H1 (cell line): ENCODE measurements at regions not wholly inside any gene's neighbourhood (a gene's known extent, or its start where the extent isn't known, plus 50 kb on each side); places are given as distances from the start of the nearest gene placed in this dataset.

Experiments used
- CTCF ChIA-PET: fragments of 300-600 bp; sonication (Branson Sonifier 250); formaldehyde crosslinking; loops from one replicate; lab custom pipeline; 2021; ENCODE audit not compliant: partially characterized antibody; lab: Charles Lee
- POLR2A ChIA-PET: fragments of 300-600 bp; sonication (Branson Sonifier 250); formaldehyde crosslinking; loops from one replicate; lab custom pipeline; 2021; ENCODE audit warnings: inconsistent platforms; ENCODE audit not compliant: partially characterized antibody; lab: Charles Lee
- DNase-seq, 2 experiments: peaks; one replicate each; pipeline versions ENCODE4 v3.0.0 to v3.0.0-alpha.2; 2010 to 2022; ENCODE audit warnings: low spot score in 2 of 2, low read depth in 1 of 2, mixed read lengths in 1 of 2
- FAIRE-seq: peaks from 2 replicates; lab custom pipeline; 2011; peaks lifted over from hg19 to GRCh38; lab: Jason Lieb, UNC
- H2AFZ ChIP-seq: 2 replicates; pipeline ENCODE4 v1.8.1; 2012; ENCODE audit warnings: low read length, inconsistent platforms
- H2AK5ac ChIP-seq: 2 replicates; pipeline ENCODE4 v1.6.1; 2013; ENCODE audit warnings: low read depth, low read length
- H2BK120ac ChIP-seq: replicated peaks from 2 replicates; pipeline ENCODE3; 2013; ENCODE audit warnings: low read depth, low read length, inconsistent platforms
- H2BK12ac ChIP-seq: 2 replicates; pipeline ENCODE4 v1.6.1; 2013; ENCODE audit warnings: low read depth, low read length
- H2BK15ac ChIP-seq: 2 replicates; pipeline ENCODE4 v1.6.1; 2013; ENCODE audit warnings: low read length
- H2BK20ac ChIP-seq: 2 replicates; pipeline ENCODE4 v1.6.1; 2013; ENCODE audit warnings: low read length
- H2BK5ac ChIP-seq: 2 replicates; pipeline ENCODE4 v1.6.1; 2013; ENCODE audit warnings: low read depth, low read length
- H3K14ac ChIP-seq: 2 replicates; pipeline ENCODE4 v1.6.1; 2013; ENCODE audit warnings: inconsistent platforms; ENCODE audit not compliant: insufficient read length
- H3K18ac ChIP-seq: 2 replicates; pipeline ENCODE4 v1.6.1; 2013; ENCODE audit warnings: low read length; ENCODE audit errors: extremely low read depth
- H3K23ac ChIP-seq: 2 replicates; pipeline ENCODE4 v1.6.1; 2013; ENCODE audit warnings: inconsistent platforms; ENCODE audit not compliant: insufficient read length
- H3K23me2 ChIP-seq: 2 replicates; pipeline ENCODE4 v1.6.1; 2013; ENCODE audit warnings: low read depth, low read length
- H3K27ac ChIP-seq: 2 replicates; pipeline ENCODE4 v1.6.1; 2011; ENCODE audit warnings: low read depth, low read length, inconsistent platforms
- H3K27me3 ChIP-seq, 4 experiments: replicated peaks in 1 of 4; 1 replicate in 1 of 4; 2 replicates in 3 of 4; pipeline versions ENCODE4 v1.6.1 to v1.8.1; 2011 to 2013; ENCODE audit warnings: low read length in 3 of 4, mild to moderate bottlenecking in 3 of 4, inconsistent platforms in 2 of 4, mixed read lengths in 2 of 4, moderate library complexity in 1 of 4; ENCODE audit not compliant: control insufficient read depth in 3 of 4, insufficient read depth in 3 of 4; ENCODE audit errors: extremely low read depth in 1 of 4
- H3K36me3 ChIP-seq, 4 experiments: 2 replicates each; pipeline versions ENCODE4 v1.6.1 to v1.8.1; 2011 to 2013; ENCODE audit warnings: mild to moderate bottlenecking in 4 of 4, low read length in 3 of 4, moderate library complexity in 2 of 4, control low read depth in 1 of 4, inconsistent platforms in 1 of 4; ENCODE audit not compliant: insufficient read depth in 4 of 4, control insufficient read depth in 2 of 4
- H3K4ac ChIP-seq: replicated peaks from 2 replicates; pipeline ENCODE3; 2013; ENCODE audit warnings: low read length, low read depth, mixed read lengths, inconsistent platforms; ENCODE audit not compliant: insufficient read length
- H3K4me1 ChIP-seq, 4 experiments: replicated peaks in 1 of 4; 1 replicate in 1 of 4; 2 replicates in 3 of 4; pipeline versions ENCODE4 v1.6.1 to v1.8.1; 2011 to 2013; ENCODE audit warnings: low read length in 3 of 4, inconsistent platforms in 2 of 4, mixed read lengths in 1 of 4; ENCODE audit not compliant: insufficient read depth in 4 of 4, control insufficient read depth in 3 of 4
- H3K4me2 ChIP-seq, 2 experiments: 2 replicates each; pipeline versions ENCODE4 v1.6.1 to v1.8.1; 2011 to 2013; ENCODE audit warnings: low read depth in 2 of 2, low read length in 2 of 2, control low read depth in 1 of 2, inconsistent platforms in 1 of 2, mild to moderate bottlenecking in 1 of 2; ENCODE audit not compliant: insufficient read depth in 1 of 2
- H3K4me3 ChIP-seq, 4 experiments: fragments of 200-600, 300-600 bp in 1 of 4; sonication (generic), shearing (Covaris generic), sonication (Bioruptor Twin) in 1 of 4; 2 replicates each; pipeline versions ENCODE4 v1.5.1 to v1.8.1; 2011 to 2016; ENCODE audit warnings: low read length in 4 of 4, low read depth in 3 of 4, control low read depth in 2 of 4, inconsistent platforms in 2 of 4, mild to moderate bottlenecking in 2 of 4, mixed read lengths in 1 of 4, moderate library complexity in 1 of 4; ENCODE audit not compliant: insufficient read depth in 2 of 4; ENCODE audit errors: extremely low read depth in 1 of 4
- H3K56ac ChIP-seq: replicated peaks from 2 replicates; pipeline ENCODE3; 2013; ENCODE audit warnings: low read depth, mild to moderate bottlenecking, mixed read lengths, low read length, inconsistent platforms; ENCODE audit not compliant: insufficient read length
- H3K79me1 ChIP-seq: 2 replicates; pipeline ENCODE4 v1.6.1; 2013; ENCODE audit warnings: low read depth, low read length, control low read depth
- H3K79me2 ChIP-seq, 2 experiments: 2 replicates each; pipeline versions ENCODE4 v1.6.1 to v1.8.1; 2012 to 2013; ENCODE audit warnings: low read length in 2 of 2, mild to moderate bottlenecking in 2 of 2, inconsistent platforms in 1 of 2; ENCODE audit not compliant: insufficient read depth in 2 of 2, control insufficient read depth in 1 of 2
- H3K9ac ChIP-seq, 4 experiments: replicated peaks in 1 of 4; 1 replicate in 1 of 4; 2 replicates in 3 of 4; pipeline versions ENCODE4 v1.6.1 to v1.8.1; 2011 to 2013; ENCODE audit warnings: low read depth in 3 of 4, low read length in 3 of 4, control low read depth in 2 of 4, mild to moderate bottlenecking in 2 of 4, moderate library complexity in 2 of 4, inconsistent platforms in 1 of 4; ENCODE audit errors: extremely low read depth in 1 of 4
- H3K9me3 ChIP-seq, 2 experiments: 2 replicates each; pipeline versions ENCODE4 v1.6.1 to v1.8.1; 2012 to 2013; ENCODE audit warnings: mild to moderate bottlenecking in 2 of 2, moderate library complexity in 2 of 2, control low read depth in 1 of 2, inconsistent platforms in 1 of 2, low read depth in 1 of 2, low read length in 1 of 2, mixed read lengths in 1 of 2; ENCODE audit not compliant: insufficient read depth in 2 of 2
- H4K20me1 ChIP-seq, 2 experiments: replicated peaks in 1 of 2; 2 replicates each; pipeline versions ENCODE3 to v1.8.1; 2011 to 2013; ENCODE audit warnings: inconsistent platforms in 2 of 2, low read length in 2 of 2, mild to moderate bottlenecking in 1 of 2; ENCODE audit not compliant: insufficient read depth in 2 of 2, control insufficient read depth in 1 of 2
- H4K5ac ChIP-seq: 2 replicates; pipeline ENCODE4 v1.6.1; 2013; ENCODE audit warnings: low read length, low read depth, mixed read lengths, inconsistent platforms; ENCODE audit not compliant: insufficient read length
- H4K8ac ChIP-seq: 2 replicates; pipeline ENCODE4 v1.8.0; 2013; ENCODE audit warnings: mild to moderate bottlenecking, moderate library complexity, low read length, inconsistent platforms; ENCODE audit not compliant: insufficient read depth; ENCODE audit errors: extremely low read depth
- H4K91ac ChIP-seq: replicated peaks from 2 replicates; pipeline ENCODE3; 2013; ENCODE audit warnings: low read length, mixed read lengths, inconsistent platforms; ENCODE audit not compliant: insufficient read length
- CTBP2 ChIP-seq: IDR thresholded peaks from 2 replicates; pipeline ENCODE4 v1.7.0; 2011; ENCODE audit warnings: borderline replicate concordance, mild to moderate bottlenecking, moderate library complexity, mixed read lengths, low read length; ENCODE audit not compliant: insufficient read depth, insufficient read length
- WGBS, 2 experiments: shearing (Covaris generic) in 1 of 2; methylation state at CpG; one replicate each; pipeline versions ENCODE4 v1.1.6 to v1.1.7; 2013 to 2015; ENCODE audit warnings: low lambda C conversion rate in 2 of 2, mixed read lengths in 2 of 2, inconsistent platforms in 1 of 2, low coverage in 1 of 2, missing lambda C conversion rate in 1 of 2; ENCODE audit not compliant: insufficient replicate concordance in 2 of 2, insufficient coverage in 1 of 2, insufficient read length in 1 of 2; ENCODE audit errors: extremely low coverage in 1 of 2, missing lambda C conversion rate in 1 of 2; 5-methylcytosine and 5-hydroxymethylcytosine counted together
- TF ChIP-seq, protein P1 (sequence below): IDR thresholded peaks from 2 replicates; pipeline ENCODE4 v1.6.1; 2012; ENCODE audit warnings: low read length, inconsistent platforms

DNA sequence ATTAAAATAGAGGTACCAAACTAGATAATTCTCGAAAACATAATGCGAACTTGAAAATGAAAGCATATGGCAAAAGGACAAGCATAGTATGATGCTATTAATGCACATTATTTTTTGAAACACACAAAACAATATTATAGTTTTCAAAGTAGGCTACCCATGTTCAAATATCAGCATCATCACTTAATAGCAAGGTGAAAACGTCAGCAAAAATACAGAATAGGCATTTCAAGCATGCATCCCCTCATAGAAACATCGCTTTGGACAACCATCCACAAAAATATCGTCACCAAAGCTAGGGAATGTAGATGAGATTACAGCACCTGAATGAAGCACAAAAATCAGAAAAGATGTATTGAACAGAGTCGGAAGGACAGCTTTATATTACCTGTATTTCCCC, 814.5 kb upstream of the LRRC4C start:
- no peak overlapping the region for H3K9ac ChIP-seq
- no peak overlapping the region for H4K91ac ChIP-seq
- no peak overlapping the region for H2AK5ac ChIP-seq
- H2BK5ac ChIP-seq = no peak overlapping the region
- H2BK12ac ChIP-seq = no peak overlapping the region
- H3K4me2 ChIP-seq = no peak overlapping the region
- H3K18ac ChIP-seq = no peak overlapping the region
- H3K4me3 ChIP-seq = no peak overlapping the region
- H3K4me1 ChIP-seq = no peaks in the 10 kb centered on the region
- CTCF ChIA-PET = no interaction called here
- TF ChIP-seq CTBP2 = no peak
- TF ChIP-seq, protein P1, sequence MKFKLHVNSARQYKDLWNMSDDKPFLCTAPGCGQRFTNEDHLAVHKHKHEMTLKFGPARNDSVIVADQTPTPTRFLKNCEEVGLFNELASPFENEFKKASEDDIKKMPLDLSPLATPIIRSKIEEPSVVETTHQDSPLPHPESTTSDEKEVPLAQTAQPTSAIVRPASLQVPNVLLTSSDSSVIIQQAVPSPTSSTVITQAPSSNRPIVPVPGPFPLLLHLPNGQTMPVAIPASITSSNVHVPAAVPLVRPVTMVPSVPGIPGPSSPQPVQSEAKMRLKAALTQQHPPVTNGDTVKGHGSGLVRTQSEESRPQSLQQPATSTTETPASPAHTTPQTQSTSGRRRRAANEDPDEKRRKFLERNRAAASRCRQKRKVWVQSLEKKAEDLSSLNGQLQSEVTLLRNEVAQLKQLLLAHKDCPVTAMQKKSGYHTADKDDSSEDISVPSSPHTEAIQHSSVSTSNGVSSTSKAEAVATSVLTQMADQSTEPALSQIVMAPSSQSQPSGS = no peak
- H3K56ac ChIP-seq = no peak overlapping the region
- H2AFZ ChIP-seq = no peak overlapping the region
- no peak overlapping the region for H3K23ac ChIP-seq
- H3K9me3 ChIP-seq = peaks cover 5 to 15% of the 10 kb centered on the region in 2 experiments; a peak in 3 of 4 replicates
- no peaks in the 10 kb centered on the region for H3K79me2 ChIP-seq
- H4K20me1 ChIP-seq = no peaks in the 10 kb centered on the region
- POLR2A ChIA-PET = no interaction called here
- no peak overlapping the region for H2BK15ac ChIP-seq
- FAIRE-seq (no peak), DNase-seq (no peak)
- no peak overlapping the region for H3K4ac ChIP-seq
- H2BK120ac ChIP-seq = no peak overlapping the region
- H3K27me3 ChIP-seq = no peaks in the 10 kb centered on the region
- H3K36me3 ChIP-seq = no peaks in the 10 kb centered on the region; a peak in 1 of 8 replicates
- no peak overlapping the region for H2BK20ac ChIP-seq
- WGBS, 2 experiments = 92% methylated on average over 6 of the region's 6 CpGs; no CpG with 5 or more reads in 1 of the 2 experiments
- no peak overlapping the region for H4K5ac ChIP-seq
- no peak overlapping the region for H4K8ac ChIP-seq
- H3K23me2 ChIP-seq = no peaks in the 10 kb centered on the region
- H3K27ac ChIP-seq = no peak overlapping the region
- H3K14ac ChIP-seq = no peak overlapping the region
- no peaks in the 10 kb centered on the region for H3K79me1 ChIP-seq
